DMS53 treated with DMSO at 0.1 percent for 48 hours (cell line): ENCODE measurements at regions not wholly inside any gene's neighbourhood (a gene's known extent, or its start where the extent isn't known, plus 50 kb on each side); places are given as distances from the start of the nearest gene placed in this dataset.
"Not testable (repeated sequence)": the region's sequence is repeated elsewhere in the genome, so short reads cannot be mapped to it uniquely, and the experiment has no call there.

ENCODE experiments used
- DNase-seq: peaks from one replicate; lab custom pipeline; 2025; ENCODE audit not compliant: unreplicated experiment; lab: John Stamatoyannopoulos, UW

DNA sequence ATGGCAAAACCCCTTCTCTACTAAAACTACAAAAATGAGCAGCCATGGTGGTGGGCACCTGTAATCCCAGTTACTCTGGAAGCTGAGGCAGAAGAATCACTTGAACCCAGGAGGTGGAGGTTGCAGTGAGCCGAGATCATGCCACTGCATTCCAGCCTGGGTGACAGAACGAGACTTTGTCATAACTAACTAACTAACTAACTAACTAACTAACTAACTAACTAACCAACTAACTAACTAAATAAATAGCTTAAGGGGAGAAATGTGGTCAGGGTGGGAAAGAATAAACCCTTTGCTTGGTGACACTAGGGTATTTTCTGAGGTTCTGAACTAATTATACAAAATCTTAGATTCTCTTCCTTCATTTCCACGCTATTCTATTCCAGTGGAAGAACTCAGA, 184.4 kb upstream of the MEF2C start:
- no peak for DNase-seq

DNA sequence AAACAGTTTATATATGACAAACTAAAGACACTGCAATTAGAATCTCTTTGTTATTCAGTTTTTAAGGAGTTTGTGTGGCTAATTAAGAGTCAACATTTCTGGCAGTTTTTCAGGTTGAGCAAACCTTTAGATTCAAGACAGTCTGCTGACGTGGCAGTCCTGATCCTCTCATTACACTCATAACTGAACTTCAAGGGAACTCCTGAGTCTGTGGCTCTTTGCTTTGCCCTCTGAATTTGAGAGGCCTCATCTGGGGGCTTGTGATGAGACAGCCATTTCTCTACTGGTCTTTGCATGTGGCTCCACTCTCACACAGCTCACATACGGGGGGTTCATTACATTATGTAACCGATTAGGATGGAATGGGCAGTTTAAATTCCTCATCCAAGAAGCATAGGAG, 182.9 kb upstream of the MEF2C start:
- no peak for DNase-seq

DNA sequence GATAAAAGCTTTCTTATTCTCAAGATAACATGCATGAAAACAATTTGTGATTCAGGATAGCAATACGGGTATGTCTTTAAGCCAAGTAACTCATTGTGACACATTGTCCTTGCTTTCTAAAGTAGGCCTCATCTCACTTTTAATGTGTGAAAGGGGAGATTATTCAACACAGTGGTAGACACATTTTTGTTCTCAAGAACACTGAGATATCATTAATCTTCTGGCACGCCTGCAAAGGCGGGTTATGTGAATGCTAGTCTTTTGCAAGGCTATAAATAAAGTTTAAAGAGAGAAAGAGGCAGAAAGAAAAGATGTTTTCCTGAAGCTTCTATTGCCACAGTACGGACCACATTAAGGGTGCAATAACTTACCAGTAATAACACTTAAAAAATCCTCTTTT, 181.8 kb upstream of the MEF2C start:
- no peak for DNase-seq

DNA sequence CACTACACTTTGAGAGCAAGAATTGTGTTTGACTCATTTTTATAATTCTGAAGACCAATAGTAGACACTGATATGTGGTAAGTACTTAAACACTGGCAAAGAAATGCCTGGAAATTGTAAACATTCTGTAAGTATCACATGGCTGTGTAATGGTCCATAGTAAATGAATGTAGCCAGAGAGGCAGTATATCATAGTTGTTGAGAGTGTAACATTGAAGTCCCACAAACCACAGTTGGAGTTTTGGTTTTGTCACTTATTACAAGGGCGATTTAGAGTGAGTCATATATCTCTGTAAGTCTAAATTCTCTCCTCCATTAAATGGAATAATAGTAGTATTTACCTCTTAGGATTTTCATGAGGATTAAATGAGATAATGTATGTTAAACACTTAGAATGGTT, 181.1 kb upstream of the MEF2C start:
- DNase-seq: no peak

DNA sequence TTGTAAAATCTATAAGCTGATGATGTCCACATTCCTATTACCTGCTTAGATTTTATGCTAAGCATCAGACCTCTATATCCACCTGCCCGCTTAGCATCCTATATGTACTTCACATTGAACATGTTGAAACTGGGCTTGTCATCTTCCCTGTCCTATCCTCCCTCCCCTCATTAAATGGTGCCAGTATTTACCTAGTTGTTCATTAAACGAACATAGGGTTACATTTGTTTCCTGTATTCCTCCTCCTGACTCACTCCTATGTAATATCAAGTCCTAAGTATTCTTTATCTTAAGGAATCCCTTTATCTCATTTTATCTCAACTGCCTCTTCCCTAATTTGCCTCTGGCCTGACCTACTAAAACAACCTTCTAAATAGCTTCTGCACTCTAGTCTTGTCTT, 177.8 kb upstream of the MEF2C start:
- DNase-seq: no peak

DNA sequence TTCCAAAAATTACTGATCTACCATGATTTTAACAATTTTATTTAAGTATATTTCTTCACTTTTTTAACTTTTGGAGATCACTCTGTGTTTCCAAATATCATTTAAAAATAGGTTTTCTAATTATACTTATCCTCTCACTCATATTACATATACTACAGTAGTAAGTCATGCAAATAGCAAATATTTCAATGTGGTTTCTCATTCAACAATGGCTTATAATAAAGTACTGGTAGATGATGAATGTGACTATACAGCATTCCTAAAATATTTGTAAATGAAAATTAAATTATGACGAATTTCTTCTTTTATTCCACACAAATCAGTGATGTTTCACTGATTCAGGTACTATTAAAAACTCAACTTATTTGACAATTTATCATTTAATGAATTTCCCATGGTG, 176.3 kb upstream of the MEF2C start:
- no peak for DNase-seq

DNA sequence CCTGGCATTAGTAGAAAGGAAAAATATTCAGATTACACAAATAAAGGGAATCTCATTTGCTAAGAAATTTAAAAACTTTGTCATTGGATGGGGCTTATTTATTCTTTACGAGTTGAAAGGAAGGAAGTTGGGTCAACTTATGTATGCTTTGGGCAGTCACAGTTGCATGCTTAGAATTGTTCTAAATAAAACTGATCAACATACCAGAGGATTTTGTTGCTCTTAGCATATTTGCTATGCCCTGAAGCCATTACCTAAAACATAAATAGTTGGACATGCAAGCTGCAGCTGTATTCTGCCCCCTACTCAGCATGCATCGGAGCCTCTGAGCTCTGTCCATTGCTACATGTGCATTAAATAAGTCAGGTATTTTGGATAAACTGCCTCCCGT, 172.7 kb upstream of the MEF2C start:
- DNase-seq: no peak

DNA sequence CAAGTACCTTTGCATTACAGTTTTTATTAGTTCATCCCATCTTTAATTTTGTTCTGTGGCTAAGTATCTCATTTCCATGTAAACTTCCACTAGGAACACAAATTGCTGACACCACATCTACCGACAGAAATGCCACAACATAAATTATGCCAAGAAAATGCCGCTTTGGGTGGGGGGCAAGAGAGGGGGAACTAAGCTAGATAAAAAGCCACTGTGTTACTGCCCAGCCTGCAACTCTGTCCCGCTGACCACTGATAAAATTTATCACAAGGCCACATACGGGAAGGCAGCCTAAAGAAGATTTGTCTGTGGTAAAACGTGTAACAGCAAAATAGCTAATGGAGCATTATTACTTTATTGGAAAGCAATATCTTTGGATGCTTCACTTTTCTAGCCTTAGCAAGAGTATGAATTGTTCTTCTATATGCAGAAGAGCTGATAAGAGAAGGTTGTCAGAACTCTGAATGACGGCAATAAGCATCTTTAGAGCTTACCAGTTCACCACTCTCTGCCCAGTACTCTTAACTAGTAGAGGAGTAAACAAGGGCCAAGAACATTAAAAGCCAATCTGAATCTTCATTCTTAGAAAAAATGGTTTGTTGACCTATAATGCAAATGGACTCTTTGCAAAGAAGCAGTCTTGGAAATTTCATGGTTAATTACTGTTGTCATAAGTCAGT, 172.2 kb upstream of the MEF2C start:
- DNase-seq: no peak

DNA sequence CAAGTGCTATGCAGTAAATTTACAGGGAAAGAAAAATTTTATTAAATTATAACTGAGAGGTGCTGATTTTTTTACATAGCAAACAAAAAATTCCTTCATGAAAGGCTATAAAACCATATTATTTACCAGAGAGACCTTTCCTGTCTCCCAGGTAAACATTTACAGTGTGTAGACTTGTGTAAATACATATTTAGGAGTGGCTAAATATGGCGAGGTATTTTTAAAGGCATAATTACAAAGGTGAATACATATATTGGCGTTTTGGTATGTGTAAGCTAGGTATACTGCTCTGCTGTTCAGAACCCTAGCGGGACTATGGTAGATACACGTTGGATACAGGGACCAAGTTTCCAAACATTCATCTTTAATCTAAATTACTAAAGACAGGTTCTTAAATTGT, 170.6 kb upstream of the MEF2C start:
- no peak for DNase-seq

DNA sequence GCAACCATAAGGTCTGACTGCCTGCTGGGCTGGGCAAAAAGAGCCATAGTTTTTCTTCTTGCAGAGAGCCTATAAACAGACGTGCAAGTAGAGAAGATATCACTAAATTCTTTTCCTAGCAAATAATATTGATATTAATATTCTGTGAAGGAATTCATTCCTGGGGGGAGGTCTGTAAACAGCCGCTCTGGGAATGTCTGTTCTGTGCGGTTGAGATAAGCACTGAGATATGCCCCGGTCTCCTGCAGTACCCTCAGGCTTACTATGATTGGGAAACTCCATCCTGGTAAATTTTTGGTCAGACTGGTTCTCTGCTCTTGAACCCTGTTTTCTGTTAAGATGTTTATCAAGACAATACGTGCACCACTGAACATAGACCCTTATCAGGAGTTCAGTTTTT, 167.1 kb upstream of the MEF2C start:
- DNase-seq: not testable (repeated sequence)

DNA sequence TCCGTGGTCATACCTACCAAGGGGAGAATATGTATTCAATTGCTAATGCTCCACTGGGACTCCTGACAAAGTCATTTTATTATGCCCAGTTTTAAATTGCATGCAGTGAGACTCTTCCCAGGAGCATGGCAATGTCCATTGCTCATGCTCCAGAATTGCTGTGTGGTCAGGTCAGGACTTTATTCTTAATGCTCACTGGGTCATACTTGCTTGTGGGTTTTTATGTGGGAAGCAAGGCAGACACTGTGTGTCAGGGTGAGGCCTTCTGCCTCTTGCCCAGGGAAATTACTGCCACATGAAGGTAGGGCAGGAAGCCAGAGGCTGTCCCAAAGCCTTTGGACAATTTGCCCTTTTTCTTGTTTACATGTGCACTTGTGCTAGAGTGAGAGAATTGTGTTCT, 164.6 kb upstream of the MEF2C start:
- no peak for DNase-seq

DNA sequence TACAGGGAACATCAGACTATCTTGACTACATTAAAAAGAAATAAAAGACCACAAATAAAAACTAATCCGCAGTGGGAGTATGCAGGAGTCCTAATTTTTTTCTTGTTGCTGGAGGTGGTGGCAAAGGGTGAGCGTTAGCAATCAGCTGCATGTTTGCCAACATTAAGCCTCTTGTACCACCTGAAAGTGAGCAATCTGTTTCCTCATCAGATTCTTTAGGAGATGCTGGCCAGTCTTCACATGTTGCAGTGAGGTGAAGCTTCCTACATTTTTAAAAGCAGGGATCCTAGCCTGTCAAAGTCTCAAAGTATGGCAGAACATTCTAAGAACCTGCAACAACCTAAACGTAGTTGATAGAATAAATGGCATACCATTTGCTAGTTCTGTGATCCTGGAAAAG, 162.2 kb upstream of the MEF2C start:
- DNase-seq: no peak

DNA sequence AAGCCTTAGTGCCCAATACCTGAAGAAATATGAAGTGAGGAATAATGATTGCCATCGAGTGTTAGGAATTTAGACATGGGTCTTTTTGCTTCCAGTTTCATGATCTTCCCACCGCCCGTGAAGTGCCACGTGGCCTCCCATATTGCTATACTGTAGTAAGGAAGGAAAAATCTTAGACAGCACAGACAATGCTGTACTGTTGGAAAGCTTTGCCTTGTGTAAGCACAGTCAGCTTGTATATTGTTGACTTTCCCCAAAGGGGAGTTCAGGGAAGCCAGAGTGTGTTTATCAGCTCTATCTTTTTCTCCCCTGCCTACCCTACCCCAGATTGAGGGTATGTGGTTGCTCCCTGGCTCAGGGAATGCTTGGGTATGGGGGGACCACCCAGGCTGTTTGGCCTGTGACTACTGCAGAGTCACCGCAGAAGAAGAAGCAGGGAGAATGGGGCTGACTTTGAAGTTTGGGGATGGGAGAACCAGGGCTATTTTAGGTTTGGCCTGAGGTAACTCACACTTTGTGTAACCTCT, 161.8 kb upstream of the MEF2C start:
- DNase-seq: no peak

DNA sequence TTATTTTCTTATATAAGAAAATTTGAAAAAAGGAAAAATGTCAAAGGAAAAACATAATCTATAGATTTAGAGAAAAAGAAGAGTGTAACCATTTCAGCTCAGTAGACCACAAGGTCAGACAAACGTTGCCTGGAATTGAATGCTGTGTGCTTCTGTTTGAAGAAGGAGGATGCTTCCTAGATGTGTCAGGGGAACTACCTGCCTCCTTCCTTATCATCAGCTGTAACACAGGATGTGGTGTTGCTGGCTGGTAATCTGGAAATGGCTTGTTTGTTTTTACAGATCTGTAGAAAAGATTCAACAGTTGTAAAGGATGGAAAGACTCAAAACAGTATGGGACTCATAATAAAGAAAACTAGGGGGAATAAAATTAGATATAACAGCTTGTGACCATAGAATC, 160.7 kb upstream of the MEF2C start:
- no peak for DNase-seq

DNA sequence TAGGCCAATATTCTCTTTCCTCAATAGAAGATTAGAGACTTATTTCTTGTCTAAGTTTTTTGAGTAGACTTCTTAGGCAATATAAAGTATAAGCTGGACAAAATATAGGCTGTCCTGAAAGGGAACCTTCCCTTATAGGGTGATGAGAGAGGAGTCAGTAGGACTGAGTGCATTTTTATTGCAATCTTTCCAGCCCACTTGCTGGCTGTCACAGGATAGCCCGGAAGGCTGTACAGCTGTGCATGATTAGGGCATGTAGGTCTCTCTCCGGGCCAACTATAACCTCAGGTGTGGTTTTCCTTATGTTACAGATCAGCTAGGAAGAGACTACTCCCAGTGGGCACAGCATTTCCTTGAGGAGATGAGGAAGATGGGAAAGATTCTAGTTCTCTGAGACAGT, 159.8 kb upstream of the MEF2C start:
- DNase-seq: no peak

DNA sequence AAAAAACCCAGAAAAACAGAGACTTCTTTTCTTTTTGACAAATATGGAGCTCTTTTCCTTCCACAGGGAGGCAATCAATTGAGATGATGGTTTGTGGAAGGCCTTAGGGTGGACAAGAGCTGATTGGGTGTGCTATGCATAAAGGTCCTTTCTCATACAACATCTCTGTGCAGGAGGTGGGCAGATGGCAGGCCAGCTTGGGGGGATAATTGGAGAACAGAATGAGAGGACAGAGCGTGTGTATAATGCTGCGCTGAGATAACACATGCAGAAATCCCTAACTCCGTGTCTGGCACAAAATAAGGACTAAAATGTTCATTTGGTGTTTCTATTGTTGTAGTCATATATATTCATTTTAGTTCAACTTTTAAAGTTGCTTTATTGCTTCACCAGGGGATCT, 159.0 kb upstream of the MEF2C start:
- DNase-seq: no peak

DNA sequence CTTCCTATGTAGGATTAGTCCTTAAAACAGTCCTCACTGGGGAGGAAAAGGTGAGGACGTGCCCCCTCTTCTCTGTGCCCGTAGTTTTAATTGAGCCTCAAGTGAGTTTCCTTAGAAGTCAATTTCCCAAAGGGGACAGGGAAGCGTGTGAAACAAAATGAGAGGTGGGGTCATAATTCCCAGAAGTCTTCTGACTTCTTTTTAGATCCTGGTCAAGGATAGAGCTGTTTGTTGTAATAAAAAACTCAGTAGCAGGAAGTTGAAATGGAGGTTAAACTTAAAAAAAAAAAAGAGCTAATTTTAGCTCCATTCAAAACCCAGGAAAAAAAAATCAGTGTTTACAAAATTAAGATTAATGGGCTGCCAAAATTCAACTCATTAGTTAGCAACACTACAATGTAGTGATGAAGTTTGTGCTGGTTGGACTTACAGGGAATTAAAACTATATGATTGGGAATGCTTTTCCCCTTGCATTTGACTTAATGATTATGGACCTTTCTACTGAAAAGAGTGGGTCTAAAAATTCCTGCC, 158.3 kb upstream of the MEF2C start:
- no peak for DNase-seq

DNA sequence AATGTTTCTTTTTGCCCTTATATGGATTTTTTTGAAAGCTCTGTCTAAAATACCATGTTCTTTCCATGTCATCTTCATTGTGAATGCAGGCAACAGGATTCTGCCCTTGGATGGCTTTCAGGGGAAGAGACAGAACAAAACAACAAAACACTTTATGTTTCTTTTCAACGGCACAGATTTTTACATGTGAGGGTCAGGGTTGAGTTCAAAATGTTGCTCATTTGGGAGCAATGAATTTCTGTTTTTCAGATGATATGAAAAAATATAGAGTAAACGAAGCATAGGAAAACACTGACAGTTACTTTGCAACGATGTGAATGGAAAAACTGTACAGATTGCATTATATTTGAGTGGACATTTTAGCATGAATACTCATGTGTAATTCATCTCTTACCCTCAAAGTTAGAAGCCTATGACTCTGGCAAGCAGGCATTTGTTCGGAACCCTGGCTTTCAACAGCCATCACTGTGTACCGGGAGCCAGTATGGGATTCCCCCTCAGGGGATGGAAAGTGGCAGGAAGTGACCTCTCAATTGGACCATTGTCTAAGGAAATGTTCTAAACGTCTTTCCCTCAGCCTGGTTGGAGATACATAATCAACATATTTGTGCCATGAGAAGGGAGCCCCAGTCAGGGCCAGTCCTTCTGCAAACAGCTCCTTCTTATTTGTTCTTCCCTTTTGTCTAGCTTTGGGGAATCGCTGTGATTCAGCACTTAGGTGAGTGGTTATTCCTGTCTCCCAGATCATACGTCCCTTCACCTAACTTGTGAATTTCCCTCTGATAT, 153.9 kb upstream of the MEF2C start:
- DNase-seq: no peak

DNA sequence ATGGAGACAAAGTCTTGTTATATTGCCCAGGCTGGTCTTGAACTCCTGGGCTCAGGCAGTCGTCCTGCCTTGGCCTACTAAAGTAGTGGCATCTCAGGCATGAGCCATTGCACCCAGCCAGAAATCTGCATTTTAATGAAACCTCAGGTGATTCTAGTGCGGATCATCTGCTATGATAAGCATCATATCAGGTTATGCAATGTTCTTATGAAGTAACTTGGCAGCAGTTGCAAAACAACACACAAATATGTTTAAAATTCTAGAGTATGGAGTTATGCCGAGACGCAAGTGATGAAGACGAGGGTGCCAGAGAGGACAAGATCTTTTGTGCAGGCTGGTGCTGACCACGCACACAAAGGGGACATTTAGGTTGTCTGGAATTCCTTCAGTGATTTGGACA, 153.2 kb upstream of the MEF2C start:
- DNase-seq: no peak

DNA sequence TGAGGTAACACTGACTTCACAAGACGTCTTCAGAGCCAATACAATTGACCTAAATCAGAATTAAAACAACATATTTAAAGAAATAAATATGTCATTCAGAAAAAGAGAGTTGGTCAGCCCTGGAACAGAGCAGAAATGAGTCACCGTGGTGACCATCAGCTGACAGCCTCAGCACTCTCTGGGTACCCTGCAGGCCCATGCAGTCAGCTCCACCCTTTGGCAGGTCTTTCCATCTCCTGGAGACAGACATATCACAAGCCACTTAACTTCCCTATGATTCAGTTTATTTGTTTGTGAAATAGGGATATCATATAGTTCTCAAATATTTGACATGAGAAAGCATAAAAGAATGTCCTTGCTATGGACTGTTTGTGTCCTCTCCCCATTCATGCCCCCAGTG, 151.6 kb upstream of the MEF2C start:
- DNase-seq: no peak

DNA sequence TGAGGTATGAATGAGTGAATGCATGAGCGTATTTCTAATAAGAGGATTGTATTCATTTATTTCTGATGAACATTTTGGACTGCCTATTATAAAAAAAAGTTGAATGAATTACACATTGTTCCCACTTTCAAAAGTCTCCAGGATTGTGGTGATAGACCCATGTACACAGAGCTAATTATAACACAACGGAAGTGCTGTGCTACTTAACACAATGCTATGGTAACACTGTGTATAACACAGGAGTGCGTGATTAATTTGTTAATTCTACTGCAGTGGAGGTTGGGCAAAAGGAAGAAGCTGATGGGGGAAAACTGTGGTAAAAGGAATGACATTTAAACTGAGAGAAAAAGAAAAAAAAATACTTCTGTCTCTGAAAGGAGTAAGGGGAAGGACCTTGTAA, 147.8 kb upstream of the MEF2C start:
- no peak for DNase-seq

DNA sequence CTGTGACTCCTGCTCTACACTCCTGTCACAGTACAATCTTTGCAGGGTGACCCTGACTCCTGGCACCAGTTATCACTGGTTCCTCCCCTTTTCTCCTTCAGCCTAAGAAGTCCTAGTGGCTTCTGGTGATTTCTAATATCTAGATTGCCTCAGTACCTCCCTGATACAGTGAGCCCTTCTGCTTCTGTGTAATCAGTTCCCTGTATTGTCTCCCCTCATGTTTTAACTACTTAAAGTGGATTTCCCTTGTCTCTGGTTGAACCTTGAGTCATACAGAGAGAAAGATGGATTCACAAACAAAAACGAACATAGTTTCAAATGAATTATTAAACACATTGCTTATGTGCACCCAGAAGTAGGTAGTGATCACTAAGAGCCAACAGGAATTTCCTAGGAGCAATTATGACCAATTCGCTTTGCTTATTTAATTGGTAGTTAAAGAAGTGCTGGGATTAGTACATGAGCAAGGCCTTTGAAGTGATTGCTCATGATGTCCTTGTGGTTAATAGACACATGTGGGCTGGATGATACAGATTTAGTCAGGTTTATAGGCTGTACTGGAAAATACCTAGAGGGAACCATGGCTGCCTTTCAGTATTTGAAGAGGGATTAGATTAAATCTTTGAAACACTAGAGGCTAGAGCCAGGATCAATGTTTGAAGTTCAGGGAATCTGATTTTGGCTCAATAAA, 145.8 kb upstream of the MEF2C start:
- DNase-seq: no peak
